HepG2 (cell line): ENCODE measurements at regions not wholly inside any gene's neighbourhood (a gene's known extent, or its start where the extent isn't known, plus 50 kb on each side); places are given as distances from the start of the nearest gene placed in this dataset.

Source experiments
- CHD2 ChIP-seq: IDR thresholded peaks from 2 replicates; pipeline ENCODE4 v1.6.1; 2011; ENCODE audit warnings: low read depth, low read length, improper control_type of control experiment
- JUN ChIP-seq: sonication (generic); formaldehyde crosslinking; IDR thresholded peaks from 2 replicates; pipeline ENCODE4 v1.4.0; 2020; ENCODE audit warnings: mild to moderate bottlenecking, missing genetic modification reagents
- PCBP1 ChIP-seq: fragments of 200-400 bp; formaldehyde crosslinking; IDR thresholded peaks from 2 replicates; pipeline ENCODE4 v1.6.1; 2017; ENCODE audit warnings: mild to moderate bottlenecking, low read depth, low read length, borderline replicate concordance
- ZNF12 ChIP-seq: sonication (generic); formaldehyde crosslinking; IDR thresholded peaks from 2 replicates; pipeline ENCODE4 v1.5.0; 2020; ENCODE audit warnings: missing genetic modification reagents
- ZNF205 ChIP-seq: IDR thresholded peaks from 2 replicates; pipeline ENCODE4 v1.6.1; 2018; ENCODE audit warnings: missing biosample characterization, missing genetic modification reagents
- ZNF235 ChIP-seq: sonication (generic); formaldehyde crosslinking; IDR thresholded peaks from 2 replicates; pipeline ENCODE4 v1.8.1; 2023; ENCODE audit warnings: mild to moderate bottlenecking, missing genetic modification reagents, borderline replicate concordance
- ZNF367 ChIP-seq: sonication (generic); formaldehyde crosslinking; IDR thresholded peaks from 2 replicates; pipeline ENCODE4 v1.4.0; 2020; ENCODE audit warnings: missing genetic modification reagents, borderline replicate concordance
- ZNF451 ChIP-seq: sonication (generic); formaldehyde crosslinking; IDR thresholded peaks from 2 replicates; pipeline ENCODE4 v1.5.0; 2020; ENCODE audit warnings: mild to moderate bottlenecking, missing genetic modification reagents
- ZNF605 ChIP-seq: sonication (generic); formaldehyde crosslinking; IDR thresholded peaks from 2 replicates; pipeline ENCODE4 v1.8.0; 2022; ENCODE audit warnings: mild to moderate bottlenecking, missing genetic modification reagents
- TF ChIP-seq, protein P1 (sequence below): conservative IDR thresholded peaks from 2 replicates; pipeline ENCODE4 v1.6.1; 2018; ENCODE audit warnings: missing genetic modification reagents
- TF ChIP-seq, protein P2 (sequence below): sonication (generic); formaldehyde crosslinking; IDR thresholded peaks from 2 replicates; pipeline ENCODE4 v1.4.0; 2020; ENCODE audit warnings: missing genetic modification reagents
- TF ChIP-seq, protein P3 (sequence below): IDR thresholded peaks from 2 replicates; pipeline ENCODE4 v1.6.1; 2016; ENCODE audit warnings: low read depth, control low read depth
- TF ChIP-seq, protein P4 (sequence below): sonication (generic); formaldehyde crosslinking; IDR thresholded peaks from 2 replicates; pipeline ENCODE4 v1.5.0; 2020; ENCODE audit warnings: mild to moderate bottlenecking, missing genetic modification reagents, borderline replicate concordance
- TF ChIP-seq, protein P5 (sequence below): sonication (generic); formaldehyde crosslinking; conservative IDR thresholded peaks from 2 replicates; pipeline ENCODE4 v1.4.0; 2020; ENCODE audit warnings: missing genetic modification reagents
- TF ChIP-seq, protein P6 (sequence below): sonication (generic); formaldehyde crosslinking; IDR thresholded peaks from 2 replicates; pipeline ENCODE4 v1.5.1; 2020; ENCODE audit warnings: mild to moderate bottlenecking, moderate library complexity, missing genetic modification reagents
- TF ChIP-seq, protein P7 (sequence below): IDR thresholded peaks from 2 replicates; pipeline ENCODE4 v1.6.1; 2016; ENCODE audit warnings: low read depth, borderline replicate concordance

DNA sequence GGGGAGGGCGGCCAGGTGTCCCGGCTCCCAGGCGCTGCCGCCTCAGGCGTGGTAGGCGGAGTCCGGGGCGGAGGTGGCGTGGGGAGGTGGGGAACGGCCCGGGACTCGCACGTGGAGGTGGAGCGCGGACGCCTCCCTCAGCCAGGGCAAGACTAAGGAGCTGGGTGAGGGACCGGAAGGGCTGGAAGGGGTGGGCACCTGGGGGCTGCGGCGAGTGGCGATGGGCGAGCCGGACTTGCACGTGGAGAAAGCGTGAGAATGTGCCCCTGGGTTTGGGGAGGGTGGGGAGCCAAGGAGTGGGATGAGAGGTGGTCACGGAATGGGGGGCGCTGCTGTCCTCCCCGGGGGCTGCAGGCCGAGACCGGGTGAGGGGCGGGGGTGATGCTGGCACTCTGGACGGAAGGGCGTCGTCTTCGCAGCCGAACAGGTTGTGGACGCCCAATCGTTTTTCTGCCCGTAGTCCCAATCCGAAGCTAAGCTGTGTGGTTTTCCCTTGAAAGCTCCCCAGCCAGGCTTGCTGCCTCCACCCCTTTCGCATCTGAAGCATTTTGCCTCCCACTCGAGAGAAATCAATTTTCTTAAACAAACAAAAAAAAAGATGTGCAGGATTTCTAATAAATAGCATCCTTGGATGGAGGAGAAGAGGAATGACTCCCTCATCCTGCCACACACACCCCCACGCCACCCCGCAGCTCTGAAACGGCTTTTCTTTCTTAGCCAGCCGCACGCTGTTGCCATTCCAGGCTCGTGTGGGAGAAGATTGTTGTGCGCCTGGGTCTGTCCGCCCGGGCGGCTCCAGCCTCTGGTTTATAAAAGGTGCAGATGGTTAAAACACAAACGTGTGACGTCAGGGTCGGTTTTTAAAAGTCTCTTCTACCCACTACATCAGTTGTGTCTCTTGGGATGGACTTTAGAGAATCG lies 62.5 kb upstream of the ANKRD28 start (continued):
- TF ChIP-seq, protein P1, sequence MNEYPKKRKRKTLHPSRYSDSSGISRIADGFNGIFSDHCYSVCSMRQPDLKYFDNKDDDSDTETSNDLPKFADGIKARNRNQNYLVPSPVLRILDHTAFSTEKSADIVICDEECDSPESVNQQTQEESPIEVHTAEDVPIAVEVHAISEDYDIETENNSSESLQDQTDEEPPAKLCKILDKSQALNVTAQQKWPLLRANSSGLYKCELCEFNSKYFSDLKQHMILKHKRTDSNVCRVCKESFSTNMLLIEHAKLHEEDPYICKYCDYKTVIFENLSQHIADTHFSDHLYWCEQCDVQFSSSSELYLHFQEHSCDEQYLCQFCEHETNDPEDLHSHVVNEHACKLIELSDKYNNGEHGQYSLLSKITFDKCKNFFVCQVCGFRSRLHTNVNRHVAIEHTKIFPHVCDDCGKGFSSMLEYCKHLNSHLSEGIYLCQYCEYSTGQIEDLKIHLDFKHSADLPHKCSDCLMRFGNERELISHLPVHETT = 0 out of 2 replicates have a peak, but pooled peaks have one; percentile 35
- TF ChIP-seq CHD2 = no peak
- peak; percentile 99 for TF ChIP-seq ZNF205
- TF ChIP-seq, protein P2, sequence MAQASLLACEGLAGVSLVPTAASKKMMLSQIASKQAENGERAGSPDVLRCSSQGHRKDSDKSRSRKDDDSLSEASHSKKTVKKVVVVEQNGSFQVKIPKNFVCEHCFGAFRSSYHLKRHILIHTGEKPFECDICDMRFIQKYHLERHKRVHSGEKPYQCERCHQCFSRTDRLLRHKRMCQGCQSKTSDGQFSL (CRISPR knock-in tag) = 0 out of 2 replicates have a peak, but pooled peaks have one; percentile 17
- no peak; the same call in 1 of the 2 replicates for TF ChIP-seq ZNF451 (CRISPR knock-in tag)
- 0 out of 2 replicates have a peak, but pooled peaks have one; percentile 44 for TF ChIP-seq ZNF235 (CRISPR knock-in tag)
- TF ChIP-seq, protein P3, sequence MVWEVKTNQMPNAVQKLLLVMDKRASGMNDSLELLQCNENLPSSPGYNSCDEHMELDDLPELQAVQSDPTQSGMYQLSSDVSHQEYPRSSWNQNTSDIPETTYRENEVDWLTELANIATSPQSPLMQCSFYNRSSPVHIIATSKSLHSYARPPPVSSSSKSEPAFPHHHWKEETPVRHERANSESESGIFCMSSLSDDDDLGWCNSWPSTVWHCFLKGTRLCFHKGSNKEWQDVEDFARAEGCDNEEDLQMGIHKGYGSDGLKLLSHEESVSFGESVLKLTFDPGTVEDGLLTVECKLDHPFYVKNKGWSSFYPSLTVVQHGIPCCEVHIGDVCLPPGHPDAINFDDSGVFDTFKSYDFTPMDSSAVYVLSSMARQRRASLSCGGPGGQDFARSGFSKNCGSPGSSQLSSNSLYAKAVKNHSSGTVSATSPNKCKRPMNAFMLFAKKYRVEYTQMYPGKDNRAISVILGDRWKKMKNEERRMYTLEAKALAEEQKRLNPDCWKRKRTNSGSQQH = 0 out of 2 replicates have a peak, but pooled peaks have one; percentile 40
- no peak for TF ChIP-seq ZNF367 (CRISPR knock-in tag)
- no peak for TF ChIP-seq JUN (CRISPR knock-in tag)
- TF ChIP-seq, protein P4, sequence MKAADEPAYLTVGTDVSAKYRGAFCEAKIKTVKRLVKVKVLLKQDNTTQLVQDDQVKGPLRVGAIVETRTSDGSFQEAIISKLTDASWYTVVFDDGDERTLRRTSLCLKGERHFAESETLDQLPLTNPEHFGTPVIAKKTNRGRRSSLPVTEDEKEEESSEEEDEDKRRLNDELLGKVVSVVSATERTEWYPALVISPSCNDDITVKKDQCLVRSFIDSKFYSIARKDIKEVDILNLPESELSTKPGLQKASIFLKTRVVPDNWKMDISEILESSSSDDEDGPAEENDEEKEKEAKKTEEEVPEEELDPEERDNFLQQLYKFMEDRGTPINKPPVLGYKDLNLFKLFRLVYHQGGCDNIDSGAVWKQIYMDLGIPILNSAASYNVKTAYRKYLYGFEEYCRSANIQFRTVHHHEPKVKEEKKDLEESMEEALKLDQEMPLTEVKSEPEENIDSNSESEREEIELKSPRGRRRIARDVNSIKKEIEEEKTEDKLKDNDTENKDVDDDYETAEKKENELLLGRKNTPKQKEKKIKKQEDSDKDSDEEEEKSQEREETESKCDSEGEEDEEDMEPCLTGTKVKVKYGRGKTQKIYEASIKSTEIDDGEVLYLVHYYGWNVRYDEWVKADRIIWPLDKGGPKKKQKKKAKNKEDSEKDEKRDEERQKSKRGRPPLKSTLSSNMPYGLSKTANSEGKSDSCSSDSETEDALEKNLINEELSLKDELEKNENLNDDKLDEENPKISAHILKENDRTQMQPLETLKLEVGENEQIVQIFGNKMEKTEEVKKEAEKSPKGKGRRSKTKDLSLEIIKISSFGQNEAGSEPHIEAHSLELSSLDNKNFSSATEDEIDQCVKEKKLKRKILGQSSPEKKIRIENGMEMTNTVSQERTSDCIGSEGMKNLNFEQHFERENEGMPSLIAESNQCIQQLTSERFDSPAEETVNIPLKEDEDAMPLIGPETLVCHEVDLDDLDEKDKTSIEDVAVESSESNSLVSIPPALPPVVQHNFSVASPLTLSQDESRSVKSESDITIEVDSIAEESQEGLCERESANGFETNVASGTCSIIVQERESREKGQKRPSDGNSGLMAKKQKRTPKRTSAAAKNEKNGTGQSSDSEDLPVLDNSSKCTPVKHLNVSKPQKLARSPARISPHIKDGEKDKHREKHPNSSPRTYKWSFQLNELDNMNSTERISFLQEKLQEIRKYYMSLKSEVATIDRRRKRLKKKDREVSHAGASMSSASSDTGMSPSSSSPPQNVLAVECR = peak; percentile 71
- TF ChIP-seq ZNF605 = no peak
- TF ChIP-seq PCBP1 = 0 out of 2 replicates have a peak, but pooled peaks have one; percentile 76
- TF ChIP-seq, protein P5, sequence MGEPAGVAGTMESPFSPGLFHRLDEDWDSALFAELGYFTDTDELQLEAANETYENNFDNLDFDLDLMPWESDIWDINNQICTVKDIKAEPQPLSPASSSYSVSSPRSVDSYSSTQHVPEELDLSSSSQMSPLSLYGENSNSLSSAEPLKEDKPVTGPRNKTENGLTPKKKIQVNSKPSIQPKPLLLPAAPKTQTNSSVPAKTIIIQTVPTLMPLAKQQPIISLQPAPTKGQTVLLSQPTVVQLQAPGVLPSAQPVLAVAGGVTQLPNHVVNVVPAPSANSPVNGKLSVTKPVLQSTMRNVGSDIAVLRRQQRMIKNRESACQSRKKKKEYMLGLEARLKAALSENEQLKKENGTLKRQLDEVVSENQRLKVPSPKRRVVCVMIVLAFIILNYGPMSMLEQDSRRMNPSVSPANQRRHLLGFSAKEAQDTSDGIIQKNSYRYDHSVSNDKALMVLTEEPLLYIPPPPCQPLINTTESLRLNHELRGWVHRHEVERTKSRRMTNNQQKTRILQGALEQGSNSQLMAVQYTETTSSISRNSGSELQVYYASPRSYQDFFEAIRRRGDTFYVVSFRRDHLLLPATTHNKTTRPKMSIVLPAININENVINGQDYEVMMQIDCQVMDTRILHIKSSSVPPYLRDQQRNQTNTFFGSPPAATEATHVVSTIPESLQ (CRISPR knock-in tag) = no peak
- TF ChIP-seq, protein P6, sequence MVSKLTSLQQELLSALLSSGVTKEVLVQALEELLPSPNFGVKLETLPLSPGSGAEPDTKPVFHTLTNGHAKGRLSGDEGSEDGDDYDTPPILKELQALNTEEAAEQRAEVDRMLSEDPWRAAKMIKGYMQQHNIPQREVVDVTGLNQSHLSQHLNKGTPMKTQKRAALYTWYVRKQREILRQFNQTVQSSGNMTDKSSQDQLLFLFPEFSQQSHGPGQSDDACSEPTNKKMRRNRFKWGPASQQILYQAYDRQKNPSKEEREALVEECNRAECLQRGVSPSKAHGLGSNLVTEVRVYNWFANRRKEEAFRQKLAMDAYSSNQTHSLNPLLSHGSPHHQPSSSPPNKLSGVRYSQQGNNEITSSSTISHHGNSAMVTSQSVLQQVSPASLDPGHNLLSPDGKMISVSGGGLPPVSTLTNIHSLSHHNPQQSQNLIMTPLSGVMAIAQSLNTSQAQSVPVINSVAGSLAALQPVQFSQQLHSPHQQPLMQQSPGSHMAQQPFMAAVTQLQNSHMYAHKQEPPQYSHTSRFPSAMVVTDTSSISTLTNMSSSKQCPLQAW (CRISPR knock-in tag) = peak; percentile 32; the same call in 1 of the 2 replicates
- no peak for TF ChIP-seq ZNF12 (CRISPR knock-in tag)
- TF ChIP-seq, protein P7, sequence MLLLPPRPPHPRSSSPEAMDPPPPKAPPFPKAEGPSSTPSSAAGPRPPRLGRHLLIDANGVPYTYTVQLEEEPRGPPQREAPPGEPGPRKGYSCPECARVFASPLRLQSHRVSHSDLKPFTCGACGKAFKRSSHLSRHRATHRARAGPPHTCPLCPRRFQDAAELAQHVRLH (CRISPR knock-in tag) = 0 out of 2 replicates have a peak, but pooled peaks have one; percentile 23
